ENCODE measurements at regions not wholly inside any gene's neighbourhood (a gene's known extent, or its start where the extent isn't known, plus 50 kb on each side); places are given as distances from the start of the nearest gene placed in this dataset.
A peak's percentile ranks its signal among the peaks of the same experiment; 100 is the strongest.

GRCh38 chr1:242703467-242703866 is 179.0 kb upstream of the PLD5 start:
- CTCF ChIA-PET: interaction anchor here (0.6 kb wide), 1 partner anchor 950 kb away, joined by 3 read pairs; no protein-coding TSS in a partner anchor
- DNase-seq: no peak
- Mint-ChIP-seq H3K4me3 (ENCODE audit: low read depth, unreplicated experiment) (no peak overlapping the region), H3K27ac (ENCODE audit: unreplicated experiment) (no peak overlapping the region), H3K27me3 (ENCODE audit: unreplicated experiment) (peaks cover 41% of the 10 kb centered on the region), H3K36me3 (ENCODE audit: insufficient read depth, unreplicated experiment) (no peaks in the 10 kb centered on the region), H3K9me3 (ENCODE audit: low read depth, unreplicated experiment) (no peaks in the 10 kb centered on the region), H3K4me1 (ENCODE audit: low read depth, unreplicated experiment) (no peaks in the 10 kb centered on the region)
- BruUV-seq (replicated peaks): no TSS peak
- TF ChIP-seq CTCF (IDR thresholded peaks at IDR 0.05; ENCODE audit: unreplicated experiment): no peak
- intact Hi-C loops (cut with micrococcal nuclease; ENCODE audit: unreplicated experiment): no loop called here

- no peak for TF ChIP-seq CTCF (IDR thresholded peaks at IDR 0.05; ENCODE audit: unreplicated experiment)
- H3K9me3 Mint-ChIP-seq (ENCODE audit: low read depth, unreplicated experiment): peaks cover 3% of the 10 kb centered on the region
- DNase-seq: no peak
- no peak overlapping the region for H3K4me3 Mint-ChIP-seq (ENCODE audit: low read depth, unreplicated experiment)
- CTCF ChIA-PET: no interaction called here
- no peaks in the 10 kb centered on the region for H3K36me3 Mint-ChIP-seq (ENCODE audit: insufficient read depth, unreplicated experiment)
- BruUV-seq (replicated peaks): no TSS peak
- no peak overlapping the region for H3K27ac Mint-ChIP-seq (ENCODE audit: unreplicated experiment)
- H3K4me1 Mint-ChIP-seq (ENCODE audit: low read depth, unreplicated experiment): no peaks in the 10 kb centered on the region
- intact Hi-C loops (cut with micrococcal nuclease; ENCODE audit: unreplicated experiment): no loop called here
- peaks cover 21% of the 10 kb centered on the region for H3K27me3 Mint-ChIP-seq (ENCODE audit: unreplicated experiment)
Observed at GRCh38 chr1:242692988-242693387, 168.5 kb upstream of the PLD5 start.

- TF ChIP-seq CTCF (IDR thresholded peaks at IDR 0.05; ENCODE audit: unreplicated experiment): no peak
- H3K27ac Mint-ChIP-seq (ENCODE audit: unreplicated experiment): no peak overlapping the region
- CTCF ChIA-PET: no interaction called here
- BruUV-seq (replicated peaks): no TSS peak
- H3K27me3 Mint-ChIP-seq (ENCODE audit: unreplicated experiment): peaks cover 6% of the 10 kb centered on the region
- intact Hi-C loops (cut with micrococcal nuclease; ENCODE audit: unreplicated experiment): no loop called here
- peaks cover 5% of the 10 kb centered on the region for H3K9me3 Mint-ChIP-seq (ENCODE audit: low read depth, unreplicated experiment)
- H3K4me3 Mint-ChIP-seq (ENCODE audit: low read depth, unreplicated experiment): peak overlapping the region; percentile 58
- peak; percentile 5 for DNase-seq
- H3K36me3 Mint-ChIP-seq (ENCODE audit: insufficient read depth, unreplicated experiment): no peaks in the 10 kb centered on the region
- no peaks in the 10 kb centered on the region for H3K4me1 Mint-ChIP-seq (ENCODE audit: low read depth, unreplicated experiment)
Observed at GRCh38 chr1:242691610-242691945, 167.1 kb upstream of the PLD5 start.

GRCh38 chr1:242690849-242691609 is 166.5 kb upstream of the PLD5 start:
- no TSS peak for BruUV-seq (replicated peaks)
- Mint-ChIP-seq H3K4me3 (ENCODE audit: low read depth, unreplicated experiment) (peak overlapping the region; percentile 58), H3K9me3 (ENCODE audit: low read depth, unreplicated experiment) (peaks cover 3% of the 10 kb centered on the region), H3K36me3 (ENCODE audit: insufficient read depth, unreplicated experiment) (no peaks in the 10 kb centered on the region), H3K4me1 (ENCODE audit: low read depth, unreplicated experiment) (no peaks in the 10 kb centered on the region), H3K27ac (ENCODE audit: unreplicated experiment) (no peak overlapping the region), H3K27me3 (ENCODE audit: unreplicated experiment) (peaks cover under 1% of the 10 kb centered on the region)
- no peak for DNase-seq
- intact Hi-C loops (cut with micrococcal nuclease; ENCODE audit: unreplicated experiment): no loop called here
- CTCF ChIA-PET: no interaction called here
- TF ChIP-seq CTCF (IDR thresholded peaks at IDR 0.05; ENCODE audit: unreplicated experiment): no peak
